Smooth muscle cell (in vitro differentiated cells): ENCODE measurements at regions not wholly inside any gene's neighbourhood (a gene's known extent, or its start where the extent isn't known, plus 50 kb on each side); places are given as distances from the start of the nearest gene placed in this dataset.

Experiments
- DNase-seq: peaks from one replicate; lab custom pipeline; 2025; ENCODE audit not compliant: unreplicated experiment; lab: John Stamatoyannopoulos, UW
- H2AFZ ChIP-seq: fragments of 200-600 bp; sonication (generic); 2 replicates; pipeline ENCODE4 v1.6.0; 2016; ENCODE audit warnings: antibody characterized with exemption, low read depth, mild to moderate bottlenecking
- H3F3A ChIP-seq: fragments of 200-600 bp; sonication (generic); 2 replicates; pipeline ENCODE4 v1.6.0; 2017; ENCODE audit warnings: antibody characterized with exemption, low read depth
- H3K27ac ChIP-seq: fragments of 200-600 bp; sonication (generic); 2 replicates; pipeline ENCODE4 v1.5.1; 2016; ENCODE audit warnings: low read depth, mild to moderate bottlenecking
- H3K27me3 ChIP-seq: fragments of 200-600 bp; sonication (generic); 2 replicates; pipeline ENCODE4 v1.6.1; 2016; ENCODE audit warnings: low read depth, mild to moderate bottlenecking
- H3K36me3 ChIP-seq: fragments of 200-600 bp; sonication (generic); 2 replicates; pipeline ENCODE4 v1.5.1; 2016; ENCODE audit warnings: low read depth
- H3K4me1 ChIP-seq: fragments of 200-600 bp; sonication (generic); 2 replicates; pipeline ENCODE4 v1.5.1; 2016; ENCODE audit warnings: low read depth
- H3K4me2 ChIP-seq: fragments of 200-600 bp; sonication (generic); 2 replicates; pipeline ENCODE4 v1.6.0; 2016; ENCODE audit warnings: mild to moderate bottlenecking
- H3K4me3 ChIP-seq: fragments of 200-600 bp; sonication (generic); 2 replicates; pipeline ENCODE4 v1.5.1; 2016; ENCODE audit warnings: mild to moderate bottlenecking
- H3K79me2 ChIP-seq: fragments of 200-600 bp; sonication (generic); 2 replicates; pipeline ENCODE4 v1.6.0; 2016; ENCODE audit warnings: low read depth, mild to moderate bottlenecking
- H3K9ac ChIP-seq: fragments of 200-600 bp; sonication (generic); 2 replicates; pipeline ENCODE4 v1.6.0; 2016; ENCODE audit warnings: low read depth
- H3K9me3 ChIP-seq: fragments of 200-600 bp; sonication (generic); replicated peaks from 2 replicates; pipeline ENCODE4 v1.5.1; 2016; ENCODE audit warnings: low read depth
- H4K20me1 ChIP-seq: fragments of 200-600 bp; sonication (generic); 2 replicates; pipeline ENCODE4 v1.6.0; 2016; ENCODE audit warnings: low read depth
- WGBS: methylation state at CpG from one replicate; pipeline ENCODE4 v1.1.7; 2016; ENCODE audit warnings: low lambda C conversion rate; 5-methylcytosine and 5-hydroxymethylcytosine counted together
- TF ChIP-seq, protein P1 (sequence below): fragments of 200-600 bp; sonication (generic); IDR thresholded peaks from 2 replicates; pipeline ENCODE4 v1.5.1; 2017; ENCODE audit warnings: borderline replicate concordance, mild to moderate bottlenecking, antibody characterized with exemption; ENCODE audit not compliant: insufficient read depth, poor library complexity, severe bottlenecking

DNA sequence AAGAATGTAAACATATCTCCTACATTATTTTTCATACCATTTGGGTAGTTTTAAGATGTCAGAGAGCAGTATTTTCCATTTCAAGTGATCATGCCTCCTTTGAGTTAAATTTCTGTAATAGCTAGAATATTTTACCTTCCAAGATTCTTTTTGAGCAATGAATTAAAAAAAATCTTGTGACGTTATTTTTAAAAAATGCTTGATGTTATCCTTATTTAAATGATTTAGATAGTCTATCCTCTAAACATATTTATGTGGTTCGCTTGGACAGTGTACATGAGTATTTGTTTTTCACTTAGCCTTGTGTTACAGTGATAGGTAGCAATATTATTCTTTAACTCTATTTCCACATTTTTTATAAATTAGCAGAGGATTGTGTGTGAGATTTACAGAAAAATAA is 639.2 kb upstream of the CDH2 start:
- DNase-seq: no peak
- 85% methylated on average over 2 of the region's 2 CpGs for WGBS
- H2AFZ ChIP-seq: no peak overlapping the region

DNA sequence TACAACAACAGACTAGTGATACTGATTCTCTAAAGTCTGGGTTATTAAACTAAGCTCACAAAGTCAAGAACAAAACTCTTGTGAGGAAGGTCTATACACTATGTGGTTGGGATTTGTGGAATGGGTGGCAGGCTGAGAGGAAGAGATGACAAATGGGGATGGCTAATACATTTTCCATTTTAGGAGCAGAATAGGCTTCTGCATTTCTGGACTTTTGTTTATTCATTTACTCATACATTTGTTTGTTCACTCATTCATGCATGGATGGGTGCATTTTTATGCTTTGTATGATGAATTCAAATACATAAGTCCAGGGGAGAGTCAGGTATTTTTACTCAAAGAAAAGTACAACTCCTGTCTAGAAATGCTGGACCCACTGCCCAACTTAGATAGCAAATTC is 637.4 kb upstream of the CDH2 start:
- TF ChIP-seq, protein P1, sequence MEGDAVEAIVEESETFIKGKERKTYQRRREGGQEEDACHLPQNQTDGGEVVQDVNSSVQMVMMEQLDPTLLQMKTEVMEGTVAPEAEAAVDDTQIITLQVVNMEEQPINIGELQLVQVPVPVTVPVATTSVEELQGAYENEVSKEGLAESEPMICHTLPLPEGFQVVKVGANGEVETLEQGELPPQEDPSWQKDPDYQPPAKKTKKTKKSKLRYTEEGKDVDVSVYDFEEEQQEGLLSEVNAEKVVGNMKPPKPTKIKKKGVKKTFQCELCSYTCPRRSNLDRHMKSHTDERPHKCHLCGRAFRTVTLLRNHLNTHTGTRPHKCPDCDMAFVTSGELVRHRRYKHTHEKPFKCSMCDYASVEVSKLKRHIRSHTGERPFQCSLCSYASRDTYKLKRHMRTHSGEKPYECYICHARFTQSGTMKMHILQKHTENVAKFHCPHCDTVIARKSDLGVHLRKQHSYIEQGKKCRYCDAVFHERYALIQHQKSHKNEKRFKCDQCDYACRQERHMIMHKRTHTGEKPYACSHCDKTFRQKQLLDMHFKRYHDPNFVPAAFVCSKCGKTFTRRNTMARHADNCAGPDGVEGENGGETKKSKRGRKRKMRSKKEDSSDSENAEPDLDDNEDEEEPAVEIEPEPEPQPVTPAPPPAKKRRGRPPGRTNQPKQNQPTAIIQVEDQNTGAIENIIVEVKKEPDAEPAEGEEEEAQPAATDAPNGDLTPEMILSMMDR: no peak
- no peak overlapping the region for H2AFZ ChIP-seq
- no peaks in the 10 kb centered on the region for H4K20me1 ChIP-seq
- H3K9ac ChIP-seq: no peak overlapping the region
- peaks cover 6% of the 10 kb centered on the region for H3K36me3 ChIP-seq
- H3K79me2 ChIP-seq: no peaks in the 10 kb centered on the region
- no peaks in the 10 kb centered on the region for H3K4me1 ChIP-seq
- H3K9me3 ChIP-seq: peaks cover 1% of the 10 kb centered on the region
- DNase-seq: no peak
- H3F3A ChIP-seq: no peaks in the 10 kb centered on the region
- H3K27me3 ChIP-seq: no peaks in the 10 kb centered on the region
- H3K4me3 ChIP-seq: no peak overlapping the region
- H3K4me2 ChIP-seq: no peak overlapping the region
- no peak overlapping the region for H3K27ac ChIP-seq

More for the DNA sequence above, 639.2 kb upstream of the CDH2 start:
- no peaks in the 10 kb centered on the region for H4K20me1 ChIP-seq
- no peaks in the 10 kb centered on the region for H3K36me3 ChIP-seq
- H3K79me2 ChIP-seq: no peaks in the 10 kb centered on the region
- no peak overlapping the region for H3K9ac ChIP-seq
- H3K27ac ChIP-seq: no peak overlapping the region
- H3F3A ChIP-seq: no peaks in the 10 kb centered on the region
- no peaks in the 10 kb centered on the region for H3K4me1 ChIP-seq
- H3K27me3 ChIP-seq: no peaks in the 10 kb centered on the region
- no peaks in the 10 kb centered on the region for H3K9me3 ChIP-seq
- TF ChIP-seq, protein P1: no peak
- H3K4me3 ChIP-seq: no peak overlapping the region
- no peak overlapping the region for H3K4me2 ChIP-seq

DNA sequence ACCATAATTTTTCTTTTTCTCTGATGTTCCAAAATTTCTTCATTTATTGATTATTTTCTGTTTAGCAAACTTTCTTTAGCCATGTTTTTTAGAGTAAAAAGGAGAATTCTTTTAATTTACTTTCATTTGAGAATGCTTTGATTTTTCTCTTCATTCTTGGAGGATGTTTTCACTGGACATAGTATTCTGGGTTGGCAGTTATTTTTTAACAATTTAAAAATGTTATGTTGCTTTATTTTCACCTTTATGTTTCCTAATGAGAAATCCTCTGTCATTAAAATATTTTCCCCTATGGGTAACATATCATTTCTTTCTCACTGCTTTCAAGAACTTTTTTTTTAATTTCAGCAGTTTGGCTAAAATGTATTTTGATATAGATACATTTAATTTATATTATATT is 631.4 kb upstream of the CDH2 start:
- H3K4me1 ChIP-seq: no peaks in the 10 kb centered on the region
- no peaks in the 10 kb centered on the region for H4K20me1 ChIP-seq
- peaks cover 8% of the 10 kb centered on the region for H3K9me3 ChIP-seq
- peaks cover 6% of the 10 kb centered on the region for H3K36me3 ChIP-seq
- H3K4me3 ChIP-seq: no peak overlapping the region
- H2AFZ ChIP-seq: no peak overlapping the region
- DNase-seq: no peak
- TF ChIP-seq, protein P1: no peak
- H3K27me3 ChIP-seq: no peaks in the 10 kb centered on the region
- no peaks in the 10 kb centered on the region for H3K79me2 ChIP-seq
- H3F3A ChIP-seq: peaks cover 6% of the 10 kb centered on the region
- H3K27ac ChIP-seq: no peak overlapping the region
- no peak overlapping the region for H3K9ac ChIP-seq
- no peak overlapping the region for H3K4me2 ChIP-seq

DNA sequence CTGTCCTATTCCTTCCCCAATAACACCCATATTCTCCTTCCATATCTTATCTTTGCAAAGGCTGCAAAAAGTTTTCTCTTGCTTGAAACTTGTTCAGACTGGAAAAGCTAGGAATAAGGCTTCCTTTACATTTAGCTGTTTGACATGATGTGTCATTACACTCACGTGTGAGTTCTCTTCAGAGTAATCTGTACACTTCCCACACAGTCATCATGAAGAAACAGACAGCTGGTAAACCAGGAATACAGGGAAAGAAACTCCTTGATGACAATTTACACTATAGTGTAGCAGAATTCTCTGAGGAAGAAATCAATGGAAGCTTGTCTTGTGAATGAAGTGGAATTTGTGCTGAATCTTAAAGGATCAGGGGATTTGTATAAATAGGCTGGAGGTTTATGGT is 628.6 kb upstream of the CDH2 start:
- 13% methylated on average over 1 of the region's 1 CpG for WGBS
- TF ChIP-seq, protein P1: no peak

More for the DNA sequence above, 628.6 kb upstream of the CDH2 start:
- H3K36me3 ChIP-seq: peaks cover 6% of the 10 kb centered on the region
- DNase-seq: no peak
- H4K20me1 ChIP-seq: no peaks in the 10 kb centered on the region
- H3F3A ChIP-seq: peaks cover 6% of the 10 kb centered on the region
- no peak overlapping the region for H3K27ac ChIP-seq
- H3K4me2 ChIP-seq: no peak overlapping the region
- no peak overlapping the region for H3K9ac ChIP-seq
- peaks cover 8% of the 10 kb centered on the region for H3K9me3 ChIP-seq
- H2AFZ ChIP-seq: peak overlapping the region; percentile 73
- no peak overlapping the region for H3K4me3 ChIP-seq
- H3K27me3 ChIP-seq: no peaks in the 10 kb centered on the region
- H3K79me2 ChIP-seq: no peaks in the 10 kb centered on the region
- H3K4me1 ChIP-seq: no peaks in the 10 kb centered on the region
